Endometrium (tissue), 2 donors: ENCODE measurements at regions not wholly inside any gene's neighbourhood (a gene's known extent, or its start where the extent isn't known, plus 50 kb on each side); places are given as distances from the start of the nearest gene placed in this dataset.

Source experiments
- FAIRE-seq: peaks from 2 replicates; lab custom pipeline; 2012; peaks lifted over from hg19 to GRCh38; lab: Jason Lieb, UNC
- donor health status: control.
- donor health status: control.

DNA sequence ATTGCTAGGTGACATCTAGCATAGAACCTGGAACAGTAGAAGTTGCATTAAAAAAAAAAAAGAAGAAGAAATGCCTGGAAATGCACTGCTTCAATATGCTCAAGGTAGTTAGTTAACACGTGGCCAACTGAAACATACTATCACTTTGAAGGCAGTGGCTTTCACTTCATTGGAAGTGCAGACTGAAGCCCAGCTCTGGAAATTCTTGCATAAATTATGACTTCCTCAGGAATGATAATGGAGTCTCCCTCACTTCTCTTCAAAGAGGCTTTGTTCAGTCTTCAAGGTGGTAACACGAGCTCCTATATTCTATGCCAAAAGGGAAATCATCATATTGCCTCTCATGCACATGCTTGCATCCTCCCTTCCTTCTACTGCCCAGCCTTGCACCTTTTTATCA, 715.9 kb upstream of the API5 start:
- no peak for FAIRE-seq

DNA sequence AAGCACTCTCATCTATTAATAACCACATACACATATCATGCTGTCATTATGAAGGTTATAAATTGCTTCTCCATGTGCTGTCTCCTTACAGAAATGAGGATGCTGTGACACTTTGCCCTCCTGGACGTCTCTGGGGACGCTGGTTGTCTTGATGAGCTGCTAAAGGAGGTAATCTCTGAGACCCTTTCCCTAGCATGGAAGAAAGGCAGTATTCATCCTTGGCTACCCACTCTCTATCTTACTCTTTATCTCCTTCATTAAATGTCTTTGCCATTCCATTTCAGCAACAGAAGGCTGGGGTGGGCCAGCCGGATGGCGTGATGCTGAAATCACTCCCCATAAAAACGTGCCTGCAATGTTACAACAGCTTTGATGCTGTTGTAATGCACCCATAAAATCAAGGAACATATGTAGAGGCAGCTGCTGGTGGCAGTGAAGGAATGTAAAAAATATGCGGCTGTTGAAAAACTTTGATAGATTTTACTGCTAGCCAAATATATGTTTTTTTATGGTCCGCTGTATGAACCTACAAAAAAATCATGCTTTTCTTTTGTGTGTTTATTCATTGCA, 715.1 kb upstream of the API5 start:
- FAIRE-seq = peak; percentile 39

DNA sequence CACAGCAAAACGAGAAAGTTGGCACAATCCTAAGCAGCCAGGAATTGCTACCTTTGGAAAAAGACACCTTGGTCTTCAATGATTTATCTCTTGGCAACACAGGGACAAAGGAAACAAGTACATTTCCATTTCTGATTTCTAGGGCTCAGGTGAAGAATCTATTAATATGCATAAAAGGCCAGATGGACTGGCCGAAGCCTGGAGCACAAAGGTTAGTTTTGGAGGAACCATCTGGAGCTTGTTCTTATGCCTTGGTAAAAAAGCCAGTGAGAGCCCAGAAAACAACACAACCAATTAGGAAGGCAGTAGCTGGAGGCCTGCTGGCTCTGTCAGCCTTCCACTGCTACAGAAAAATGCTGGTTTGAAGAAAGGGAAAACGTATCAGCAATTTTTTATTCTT, 713.5 kb upstream of the API5 start:
- no peak for FAIRE-seq

DNA sequence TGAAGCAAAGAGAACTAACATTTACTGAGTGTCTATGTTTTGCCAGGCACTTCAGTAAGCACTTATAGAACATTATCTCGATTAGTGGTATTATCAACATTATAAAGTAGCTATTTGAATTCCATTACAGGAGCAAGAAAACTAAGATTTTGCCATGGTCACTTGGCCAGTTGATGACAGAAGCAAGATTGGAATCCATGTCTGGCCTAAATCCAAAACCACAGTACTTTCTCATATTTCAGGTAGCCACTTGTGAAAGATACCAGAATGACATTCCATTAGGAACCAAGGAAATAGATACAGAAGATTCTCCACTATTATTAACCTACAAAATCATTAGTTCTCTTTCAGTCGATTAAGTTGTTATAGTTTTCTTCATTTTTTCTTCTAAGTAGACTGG, 691.0 kb upstream of the API5 start:
- FAIRE-seq = no peak

DNA sequence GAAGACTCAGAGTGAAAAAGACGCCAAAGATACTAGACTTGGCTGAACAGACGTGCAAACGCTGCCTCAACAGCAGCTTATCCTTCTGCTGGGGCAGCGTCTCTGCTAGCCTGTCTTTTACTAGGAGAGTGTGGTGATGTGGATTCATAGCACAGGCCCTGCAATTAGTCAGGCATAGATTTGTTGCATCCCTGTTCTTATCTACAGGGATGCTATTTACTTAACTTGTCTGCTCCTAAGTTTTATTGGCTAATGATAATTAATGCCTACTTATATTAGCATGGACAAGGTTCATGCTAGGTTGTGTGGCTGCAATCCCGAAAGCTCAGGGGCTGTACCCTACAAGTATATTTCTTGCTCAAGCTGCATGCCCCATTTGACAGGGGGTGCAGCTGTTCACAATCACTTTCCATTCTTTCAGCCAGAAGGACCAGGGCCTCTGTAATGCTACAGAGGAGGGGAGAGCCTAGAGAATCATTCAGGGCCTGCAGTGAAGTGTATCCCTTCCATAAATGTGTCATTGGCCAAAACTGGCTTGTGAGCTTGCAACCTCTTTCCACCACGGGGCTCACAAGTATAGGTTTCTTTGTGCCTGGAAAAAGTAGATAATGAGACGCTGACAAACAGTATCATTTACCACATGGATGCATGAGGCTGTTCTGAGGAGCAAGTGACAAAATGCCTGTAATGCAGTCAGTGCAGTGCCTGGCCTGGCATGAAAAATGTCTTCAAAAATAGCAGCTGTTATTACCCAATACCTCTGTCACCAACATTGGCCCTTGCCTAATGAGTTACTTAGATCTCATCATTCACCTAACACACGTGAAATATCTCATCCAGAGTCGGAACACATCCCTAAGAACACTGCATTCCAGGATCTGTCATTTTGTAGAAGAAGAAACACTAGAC, 685.8 kb upstream of the API5 start:
- no peak for FAIRE-seq

DNA sequence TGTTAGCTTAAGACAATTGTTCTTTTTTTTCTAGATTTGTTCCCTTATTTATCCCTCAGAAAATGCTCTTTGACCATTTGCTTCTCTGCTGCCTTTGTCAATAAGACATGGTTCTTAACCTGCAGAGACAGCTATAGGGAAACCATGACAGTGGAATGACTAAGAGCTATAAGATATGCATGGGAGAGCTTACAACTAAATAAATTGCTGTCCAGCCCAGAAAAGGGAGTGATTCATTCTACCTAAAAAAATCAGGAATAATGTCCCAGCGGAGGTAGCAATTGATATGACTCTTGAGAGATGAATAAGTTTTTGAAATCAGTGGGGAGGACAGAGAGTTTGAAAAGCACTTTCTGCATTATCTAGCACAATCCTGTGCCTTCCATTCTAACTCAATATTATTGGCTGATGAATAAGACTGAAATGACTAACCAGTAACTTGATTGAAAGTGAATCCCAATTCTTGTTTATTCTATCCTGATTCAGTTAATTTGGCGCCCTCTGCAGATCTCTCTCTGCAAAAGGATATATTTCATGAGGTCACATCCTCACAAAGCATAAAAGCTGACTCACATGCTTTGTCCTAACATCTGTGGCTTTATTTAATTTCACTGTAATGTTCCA, 680.5 kb upstream of the API5 start:
- peak; percentile 79 for FAIRE-seq

DNA sequence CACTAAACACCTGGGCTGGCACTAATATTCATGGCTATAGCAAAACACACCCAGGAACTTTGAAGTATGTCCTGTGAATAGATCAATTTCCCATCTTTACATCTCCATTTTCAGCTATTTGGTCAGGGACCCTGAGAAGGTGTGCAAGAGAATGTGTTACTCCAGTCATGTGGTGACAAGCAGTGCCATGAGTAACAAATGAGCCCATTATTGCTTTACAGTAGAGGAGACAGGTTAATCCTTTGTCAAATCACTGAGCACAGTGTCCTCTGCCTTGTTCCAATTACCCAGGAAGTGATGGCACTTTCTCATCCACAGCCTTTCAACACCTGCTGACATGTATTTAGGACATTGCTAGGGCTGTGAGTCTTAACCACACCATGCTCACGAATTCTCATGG, 664.8 kb upstream of the API5 start:
- FAIRE-seq = no peak

DNA sequence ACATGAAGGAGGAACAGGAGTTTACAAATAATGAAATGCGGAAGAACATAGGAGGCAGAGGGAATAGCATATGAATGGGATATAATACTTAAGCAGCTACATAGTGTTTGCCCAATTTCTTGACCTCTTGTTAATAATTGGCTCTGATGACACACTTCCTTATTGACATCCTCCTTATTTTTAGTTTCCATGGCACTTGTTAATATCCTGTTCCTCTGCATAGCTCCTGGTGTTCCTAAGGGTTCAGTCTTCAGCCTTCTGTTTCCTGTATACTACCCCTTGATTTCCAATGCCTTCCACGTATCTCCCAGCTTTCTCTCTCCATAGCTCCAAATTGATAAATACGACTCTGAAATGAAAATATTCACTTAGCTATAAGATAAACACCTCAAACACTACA, 663.8 kb upstream of the API5 start:
- FAIRE-seq = no peak

DNA sequence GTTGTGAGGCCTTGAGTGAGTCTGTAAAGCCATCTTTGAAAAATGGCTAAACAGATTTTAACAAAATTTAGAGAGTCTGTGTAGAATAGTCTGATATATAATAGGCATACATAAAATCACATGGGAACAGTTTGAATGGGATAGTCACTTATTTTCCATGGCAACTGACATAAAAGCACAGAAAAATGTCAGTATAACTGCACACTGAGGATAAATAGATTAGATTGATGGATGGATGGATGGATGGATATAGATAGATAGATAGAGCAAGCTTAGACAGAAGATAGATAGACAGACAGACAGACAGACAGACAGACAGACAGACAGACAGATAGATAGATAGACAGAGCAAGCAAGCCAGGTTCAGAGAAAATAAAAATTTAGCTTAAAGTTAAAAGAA, 660.2 kb upstream of the API5 start:
- FAIRE-seq = no peak

DNA sequence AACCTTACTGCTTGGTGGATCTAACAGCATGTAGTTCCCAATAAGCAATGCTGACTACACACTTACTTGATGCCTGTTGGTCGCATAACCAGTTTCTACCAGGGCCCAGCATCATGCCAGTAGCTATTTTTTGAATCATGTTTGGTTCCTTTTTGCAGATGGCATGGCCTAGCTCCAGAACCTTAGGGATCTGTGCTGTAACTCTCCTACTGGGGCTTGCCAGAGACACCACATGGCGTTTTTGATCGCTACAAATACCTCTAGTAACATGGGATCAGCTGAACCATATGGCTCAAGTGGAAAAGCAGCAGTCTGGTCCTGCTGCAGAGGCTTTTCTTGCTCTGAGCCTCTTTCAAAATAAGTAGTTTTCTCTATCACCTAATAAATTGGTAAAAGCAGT, 654.6 kb upstream of the API5 start:
- FAIRE-seq = no peak

DNA sequence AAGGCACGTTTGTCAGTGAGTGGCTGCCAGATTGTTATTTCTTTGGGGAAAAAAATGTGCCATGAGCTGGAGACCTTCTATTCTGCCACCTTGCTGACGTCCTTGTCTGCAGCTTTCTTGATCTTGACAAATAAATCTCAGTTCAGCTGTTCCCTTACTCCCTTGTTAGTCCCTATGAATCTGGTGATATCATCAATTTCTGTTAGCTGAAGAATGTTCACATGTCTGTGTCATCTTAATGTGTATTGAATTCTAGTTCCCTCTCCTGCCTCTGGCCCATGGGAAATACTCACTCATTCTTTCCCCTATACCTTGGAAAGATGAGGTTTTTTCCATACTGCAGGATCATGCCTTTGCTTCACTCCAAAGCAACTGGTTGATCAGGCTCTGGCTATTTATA, 649.9 kb upstream of the API5 start:
- FAIRE-seq = no peak

DNA sequence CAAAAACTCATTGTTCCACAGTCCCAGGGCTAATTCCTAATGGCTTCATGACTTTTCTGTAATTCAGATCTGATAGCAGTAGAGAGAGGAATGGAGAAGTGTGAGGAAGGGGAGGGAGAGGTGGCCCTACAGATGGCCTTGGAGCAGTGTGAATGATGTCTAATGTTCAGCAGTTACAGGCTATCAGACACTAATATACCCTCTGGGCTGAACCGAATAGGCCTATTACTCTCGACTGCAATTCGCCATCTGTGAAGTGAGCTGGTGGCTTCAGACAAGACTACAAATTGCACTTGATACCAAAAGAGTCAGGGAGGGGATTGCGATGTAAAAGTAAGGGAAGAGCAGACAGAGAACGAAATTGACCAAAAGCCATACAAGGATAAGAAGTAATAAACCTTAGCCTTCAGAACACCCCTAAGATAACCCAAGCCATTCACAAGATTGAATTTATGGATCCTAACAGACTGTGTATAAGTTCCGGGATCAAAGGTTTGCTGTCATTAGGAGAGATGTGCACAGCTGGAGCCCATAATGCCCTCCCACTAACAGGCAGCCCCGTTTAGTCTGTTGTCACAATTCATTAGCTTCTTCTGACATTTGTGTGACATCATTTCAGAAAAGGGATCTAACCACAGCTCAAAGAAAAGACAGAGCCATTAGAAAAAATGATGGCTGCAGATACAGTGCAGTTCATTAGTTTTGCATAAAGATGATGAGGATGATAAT, 642.4 kb upstream of the API5 start:
- FAIRE-seq = no peak

DNA sequence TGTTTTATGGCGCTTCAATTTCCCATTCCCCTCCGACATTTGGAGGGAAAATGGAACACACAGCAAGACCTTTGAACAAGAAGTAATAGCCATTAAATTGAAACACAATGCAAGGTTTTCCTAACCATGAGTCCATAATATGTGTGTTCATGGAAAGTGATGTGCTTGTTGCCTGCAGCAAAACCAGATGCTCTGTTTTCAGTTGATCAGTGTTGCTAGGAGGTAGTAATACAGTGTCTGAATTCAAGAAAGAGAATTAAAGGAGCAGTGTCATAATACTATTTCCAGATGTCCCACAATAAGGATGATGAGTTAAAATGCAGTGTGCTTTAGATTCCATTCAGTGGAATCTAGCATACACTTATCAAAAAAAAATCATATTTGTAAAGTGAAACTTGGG, 637.4 kb upstream of the API5 start:
- no peak for FAIRE-seq

DNA sequence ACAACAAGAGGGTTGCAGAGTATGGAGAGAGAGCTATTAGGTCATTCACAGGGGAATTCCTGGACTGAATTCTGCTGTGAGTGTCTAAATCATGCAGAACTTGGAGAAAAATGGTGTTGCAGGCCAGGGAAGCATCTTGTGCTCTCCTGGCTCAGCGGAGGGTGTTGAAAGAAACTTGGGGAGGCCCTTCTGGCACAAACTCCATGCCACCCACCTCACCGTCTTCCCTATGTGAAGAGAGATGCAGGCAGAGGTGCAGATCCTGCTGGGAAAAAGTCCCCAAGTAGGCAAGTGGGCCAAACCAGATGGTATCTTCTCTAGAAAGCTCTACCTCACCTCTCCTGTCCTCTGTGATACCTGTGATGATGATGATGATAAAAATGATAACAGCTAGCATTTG, 604.3 kb upstream of the API5 start:
- no peak for FAIRE-seq

DNA sequence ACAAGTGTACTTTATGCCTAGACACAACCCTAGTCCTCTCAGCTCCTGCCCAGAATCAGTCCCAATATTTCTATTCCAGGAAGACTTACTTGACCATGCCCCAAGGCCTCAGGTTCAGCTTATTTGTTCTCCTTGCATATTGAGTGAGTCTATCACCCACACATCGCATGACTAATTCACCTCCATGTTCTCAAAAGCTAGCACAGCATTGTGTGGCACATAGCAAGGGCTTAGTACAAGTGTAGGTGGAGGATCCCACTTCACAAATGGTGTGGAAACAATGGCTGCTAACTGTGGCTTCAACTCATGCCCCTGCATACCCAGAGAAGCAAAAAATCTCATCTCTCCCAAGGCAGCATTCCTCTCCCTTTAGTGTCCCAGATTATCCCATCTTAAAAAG, 602.6 kb upstream of the API5 start:
- FAIRE-seq = no peak

DNA sequence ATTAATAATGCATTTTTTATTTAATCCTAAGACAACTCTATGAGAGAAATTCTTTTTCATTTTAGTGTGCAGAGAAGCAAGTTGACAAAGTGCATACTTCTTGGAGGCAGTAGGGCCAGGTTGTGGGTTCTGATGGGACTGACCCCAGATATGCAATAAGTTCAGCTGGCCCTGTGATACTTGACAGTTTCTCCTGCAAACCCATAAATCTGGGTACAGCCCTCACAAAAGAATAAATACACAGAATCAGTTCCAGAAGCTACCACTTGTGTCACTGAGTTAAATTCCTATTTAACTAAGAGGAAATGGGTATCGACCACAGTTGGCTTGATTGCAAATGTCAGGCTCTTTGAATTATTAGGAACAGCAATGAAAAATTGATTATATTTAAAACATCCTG, 598.5 kb upstream of the API5 start:
- no peak for FAIRE-seq

DNA sequence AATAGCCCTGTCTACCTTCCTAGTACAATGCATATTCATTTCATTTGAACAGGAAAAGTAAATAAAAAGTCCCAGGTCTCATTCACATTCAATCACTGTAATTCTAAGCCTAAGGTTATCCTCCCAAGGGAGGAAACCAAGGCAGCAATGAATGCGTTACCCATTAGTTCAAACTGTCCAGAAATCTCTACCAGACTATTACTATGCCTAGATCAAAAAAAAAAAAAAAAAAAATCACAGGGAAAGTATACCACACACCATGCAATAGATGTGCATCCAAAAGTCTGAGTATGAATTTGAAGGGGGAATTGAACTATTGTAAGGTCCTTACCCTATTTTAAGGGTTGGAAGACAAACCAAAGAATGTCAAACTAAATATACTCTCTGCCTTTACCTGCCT, 598.0 kb upstream of the API5 start:
- no peak for FAIRE-seq

DNA sequence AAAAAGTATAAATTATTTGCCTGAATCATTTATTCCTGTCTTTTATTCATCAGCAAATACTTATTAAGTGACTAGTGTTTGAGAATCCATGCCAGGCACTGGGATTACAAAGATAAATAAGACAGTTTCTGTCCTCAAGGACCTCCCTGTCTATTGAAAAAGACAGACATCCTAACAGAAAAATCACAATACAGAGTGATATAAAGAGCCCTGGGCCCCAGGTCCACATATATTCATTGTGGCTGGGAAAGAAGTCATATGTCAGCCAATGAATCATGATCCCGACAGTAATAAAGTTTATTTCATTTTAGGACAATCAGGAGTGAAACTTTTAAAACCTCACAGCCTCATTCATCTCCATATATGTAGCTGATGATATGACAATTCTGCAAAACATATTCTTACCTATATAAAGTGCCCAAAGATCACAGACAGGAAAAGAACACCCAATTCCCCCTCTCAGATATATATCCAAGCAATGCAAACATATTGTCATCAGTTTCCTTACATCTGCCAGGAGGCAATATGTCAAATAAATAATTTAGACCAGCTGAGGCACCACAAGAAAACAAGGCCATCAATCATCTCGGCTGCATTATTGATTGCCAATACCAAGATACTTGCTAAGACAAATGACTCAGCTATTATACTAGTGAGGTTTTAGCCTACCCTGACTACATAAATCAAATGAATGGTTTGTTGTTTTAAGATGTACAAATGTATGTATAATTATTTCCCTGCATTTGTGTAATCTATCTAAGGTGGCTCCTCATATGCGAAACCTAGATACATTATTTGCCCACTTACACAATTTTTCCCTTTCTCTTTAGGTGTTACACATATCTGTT, 590.9 kb upstream of the API5 start:
- no peak for FAIRE-seq

DNA sequence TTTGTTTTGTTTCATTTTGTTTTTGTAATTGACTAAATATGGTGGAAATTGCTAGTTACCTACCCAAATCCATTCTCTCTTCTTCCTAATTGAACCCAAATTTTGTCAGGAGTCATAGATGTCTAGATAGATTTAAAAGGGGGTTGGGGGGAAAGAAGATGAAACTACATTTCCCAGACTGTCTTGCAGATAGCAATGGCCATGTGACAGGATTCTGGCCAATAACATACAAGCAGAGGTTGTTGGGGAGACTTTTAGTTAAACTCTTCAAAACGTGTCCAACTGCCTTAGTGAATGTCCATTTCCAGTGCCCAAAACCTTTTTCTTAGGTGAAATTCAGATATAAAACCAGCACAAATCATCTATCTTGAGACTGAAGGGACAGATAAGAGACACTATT, 583.9 kb upstream of the API5 start:
- no peak for FAIRE-seq

DNA sequence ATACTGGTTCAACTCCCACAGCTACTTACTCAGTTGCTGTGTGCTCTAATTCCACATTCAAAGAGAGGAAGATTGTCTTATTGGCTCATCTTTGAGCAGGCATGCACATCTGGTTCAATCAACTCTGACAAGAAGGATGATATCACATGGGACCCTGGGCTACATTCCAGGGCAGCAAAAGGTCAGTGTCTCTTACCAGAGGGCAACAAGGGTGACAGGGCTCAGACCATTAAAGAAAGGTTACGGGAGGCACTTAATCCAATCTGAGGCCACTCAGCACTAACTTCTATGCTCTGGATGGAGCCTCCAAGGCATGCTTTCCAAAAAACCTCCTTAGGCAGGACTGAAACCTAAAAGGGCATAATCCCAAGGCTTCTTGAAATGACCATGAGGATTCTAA, 549.4 kb upstream of the API5 start:
- FAIRE-seq = no peak

DNA sequence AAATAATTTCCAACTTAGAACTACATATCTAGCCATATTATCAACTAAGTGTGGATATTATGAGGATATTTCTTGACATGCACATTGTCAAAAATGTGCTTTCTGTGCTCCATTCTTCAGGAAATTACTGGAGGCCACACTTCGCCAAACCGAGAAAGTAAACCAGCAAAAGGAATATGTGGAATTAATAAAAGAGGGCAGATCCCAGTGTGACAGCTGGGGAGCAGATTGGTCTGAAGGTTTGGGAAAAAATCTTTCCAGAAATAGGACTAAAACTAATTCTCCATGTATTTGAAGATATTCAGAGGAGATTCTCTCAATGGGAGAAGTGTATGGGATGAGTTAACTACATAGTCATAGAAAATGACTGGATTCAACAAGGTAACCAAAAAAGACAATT, 546.9 kb upstream of the API5 start:
- FAIRE-seq = no peak

DNA sequence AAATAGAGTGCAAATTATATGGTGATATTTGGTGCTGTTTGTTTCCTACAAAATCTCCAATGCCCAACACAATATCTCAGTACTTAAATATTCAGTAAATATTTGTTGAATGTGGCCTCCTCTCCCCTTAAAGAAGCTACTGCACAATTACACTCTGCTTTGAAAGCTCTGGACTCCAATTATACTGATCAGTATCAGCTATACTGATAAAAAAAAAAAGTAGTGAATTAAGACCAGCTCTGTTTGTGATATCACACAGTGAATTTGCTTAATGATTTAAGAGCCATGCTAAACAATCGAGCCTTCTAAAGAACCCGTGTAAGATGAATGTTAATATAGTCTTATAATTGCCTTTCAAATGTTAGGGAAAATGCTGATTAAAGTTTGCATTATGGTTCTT, 543.2 kb upstream of the API5 start:
- FAIRE-seq = no peak
